WTC11 (cell line): ENCODE measurements at regions not wholly inside any gene's neighbourhood (a gene's known extent, or its start where the extent isn't known, plus 50 kb on each side); places are given as distances from the start of the nearest gene placed in this dataset.

Experiments
- ATAC-seq: fragments of 200-7000 bp; cut with Tn5 transposase; 2 replicates; pipeline ENCODE4 v1.10.0; 2021; ENCODE audit warnings: mild to moderate bottlenecking, moderate library complexity
- CTCF ChIA-PET: fragments of 300-600 bp; sonication (Branson Sonifier 250); formaldehyde crosslinking; loops from one replicate; lab custom pipeline; 2021; ENCODE audit warnings: antibody characterized with exemption; lab: Charles Lee
- POLR2A ChIA-PET: fragments of 350-600 bp; sonication (Branson Sonifier 250); formaldehyde crosslinking; loops from one replicate; lab custom pipeline; 2021; ENCODE audit warnings: antibody characterized with exemption; lab: Charles Lee
- DNase-seq: peaks from one replicate; pipeline ENCODE4 v3.0.0; 2021; ENCODE audit warnings: low spot score
- H3K27ac Mint-ChIP-seq: 2 replicates; pipeline ENCODE4 v1.8.0; 2021; ENCODE audit warnings: mixed read lengths
- H3K27me3 Mint-ChIP-seq: 2 replicates; pipeline ENCODE4 v1.8.0; 2021; ENCODE audit warnings: low read depth, mild to moderate bottlenecking, moderate library complexity, mixed read lengths
- H3K36me3 Mint-ChIP-seq: 2 replicates; pipeline ENCODE4 v1.8.0; 2021; ENCODE audit warnings: mixed read lengths
- H3K4me1 Mint-ChIP-seq: 2 replicates; pipeline ENCODE4 v1.8.0; 2022; ENCODE audit warnings: mixed read lengths
- H3K4me3 Mint-ChIP-seq: 2 replicates; pipeline ENCODE4 v1.8.0; 2021; ENCODE audit warnings: mild to moderate bottlenecking, moderate library complexity, mixed read lengths
- H3K9me3 Mint-ChIP-seq: 2 replicates; pipeline ENCODE4 v1.8.0; 2021; ENCODE audit warnings: mixed read lengths
- ARID4B ChIP-seq: sonication (generic); formaldehyde crosslinking; IDR thresholded peaks from 2 replicates; pipeline ENCODE4 v1.8.0; 2023; ENCODE audit warnings: missing genetic modification reagents, mild to moderate bottlenecking, borderline replicate concordance
- ATF1 ChIP-seq: sonication (generic); formaldehyde crosslinking; IDR thresholded peaks from 2 replicates; pipeline ENCODE4 v1.8.1; 2023; ENCODE audit warnings: mild to moderate bottlenecking, moderate library complexity, missing genetic modification reagents
- ATF6 ChIP-seq: sonication (generic); formaldehyde crosslinking; IDR thresholded peaks from 2 replicates; pipeline ENCODE4 v1.8.1; 2023; ENCODE audit warnings: mild to moderate bottlenecking, missing genetic modification reagents
- CREB1 ChIP-seq: sonication (generic); formaldehyde crosslinking; IDR thresholded peaks from 2 replicates; pipeline ENCODE4 v1.8.0; 2023; ENCODE audit warnings: mild to moderate bottlenecking, missing genetic modification reagents
- ESRRA ChIP-seq: sonication (generic); formaldehyde crosslinking; IDR thresholded peaks from 2 replicates; pipeline ENCODE4 v1.8.1; 2022; ENCODE audit warnings: mild to moderate bottlenecking, missing genetic modification reagents, borderline replicate concordance
- FOXK1 ChIP-seq: sonication (generic); formaldehyde crosslinking; IDR thresholded peaks from 2 replicates; pipeline ENCODE4 v1.8.0; 2022; ENCODE audit warnings: mild to moderate bottlenecking, moderate library complexity, missing genetic modification reagents
- IRF1 ChIP-seq: sonication (generic); formaldehyde crosslinking; IDR thresholded peaks from 2 replicates; pipeline ENCODE4 v1.8.0; 2023; ENCODE audit warnings: missing genetic modification reagents
- KAT7 ChIP-seq: sonication (generic); formaldehyde crosslinking; IDR thresholded peaks from 2 replicates; pipeline ENCODE4 v1.8.1; 2023; ENCODE audit warnings: missing genetic modification reagents, mild to moderate bottlenecking, borderline replicate concordance
- MXD4 ChIP-seq: fragments of 250-450 bp; sonication (Bioruptor Pico); IDR thresholded peaks from 2 replicates; pipeline ENCODE4 v1.8.0; 2021; ENCODE audit warnings: mild to moderate bottlenecking, moderate library complexity, borderline replicate concordance
- NR2C2 ChIP-seq: sonication (generic); formaldehyde crosslinking; IDR thresholded peaks from 2 replicates; pipeline ENCODE4 v1.8.0; 2022; ENCODE audit warnings: mild to moderate bottlenecking, missing genetic modification reagents
- PRRX2 ChIP-seq: fragments of 250-450 bp; sonication (Bioruptor Pico); IDR thresholded peaks from 2 replicates; pipeline ENCODE4 v1.8.0; 2021; ENCODE audit warnings: mild to moderate bottlenecking
- RORB ChIP-seq: fragments of 250-450 bp; sonication (Bioruptor Pico); IDR thresholded peaks from 2 replicates; pipeline ENCODE4 v1.9.0; 2021; ENCODE audit warnings: mild to moderate bottlenecking
- TEAD1 ChIP-seq: sonication (generic); formaldehyde crosslinking; IDR thresholded peaks from 2 replicates; pipeline ENCODE4 v1.8.0; 2022; ENCODE audit warnings: mild to moderate bottlenecking, missing genetic modification reagents
- TEAD4 ChIP-seq: sonication (generic); formaldehyde crosslinking; IDR thresholded peaks from 2 replicates; pipeline ENCODE4 v1.8.0; 2022; ENCODE audit warnings: mild to moderate bottlenecking, missing genetic modification reagents
- TP53 ChIP-seq: sonication (generic); formaldehyde crosslinking; IDR thresholded peaks from 2 replicates; pipeline ENCODE4 v1.8.1; 2023; ENCODE audit warnings: mild to moderate bottlenecking, missing genetic modification reagents
- ZNF138 ChIP-seq: sonication (generic); formaldehyde crosslinking; conservative IDR thresholded peaks from 2 replicates; pipeline ENCODE4 v1.8.1; 2022; ENCODE audit warnings: mild to moderate bottlenecking, moderate library complexity, missing genetic modification reagents
- ZNF263 ChIP-seq: sonication (generic); formaldehyde crosslinking; IDR thresholded peaks from 2 replicates; pipeline ENCODE4 v1.8.1; 2022; ENCODE audit warnings: low read depth, mild to moderate bottlenecking, moderate library complexity, missing genetic modification reagents
- ZNF396 ChIP-seq: fragments of 250-450 bp; sonication (Bioruptor Pico); IDR thresholded peaks from 2 replicates; pipeline ENCODE4 v1.8.0; 2021; ENCODE audit warnings: mild to moderate bottlenecking, moderate library complexity, borderline replicate concordance
- ZNF671 ChIP-seq: fragments of 250-450 bp; sonication (Bioruptor Pico); IDR thresholded peaks from 2 replicates; pipeline ENCODE4 v1.8.0; 2021; ENCODE audit warnings: mild to moderate bottlenecking
- ZSCAN18 ChIP-seq: fragments of 250-450 bp; sonication (Bioruptor Pico); IDR thresholded peaks from 2 replicates; pipeline ENCODE4 v2.1.2; 2022; ENCODE audit warnings: mild to moderate bottlenecking, moderate library complexity
- TF ChIP-seq, protein P1 (sequence below): fragments of 250-450 bp; sonication (Bioruptor Pico); IDR thresholded peaks from 2 replicates; pipeline ENCODE4 v1.9.0; 2021; ENCODE audit warnings: mild to moderate bottlenecking
- TF ChIP-seq, protein P2 (sequence below): sonication (generic); formaldehyde crosslinking; IDR thresholded peaks from 2 replicates; pipeline ENCODE4 v1.8.0; 2022; ENCODE audit warnings: missing genetic modification reagents

DNA sequence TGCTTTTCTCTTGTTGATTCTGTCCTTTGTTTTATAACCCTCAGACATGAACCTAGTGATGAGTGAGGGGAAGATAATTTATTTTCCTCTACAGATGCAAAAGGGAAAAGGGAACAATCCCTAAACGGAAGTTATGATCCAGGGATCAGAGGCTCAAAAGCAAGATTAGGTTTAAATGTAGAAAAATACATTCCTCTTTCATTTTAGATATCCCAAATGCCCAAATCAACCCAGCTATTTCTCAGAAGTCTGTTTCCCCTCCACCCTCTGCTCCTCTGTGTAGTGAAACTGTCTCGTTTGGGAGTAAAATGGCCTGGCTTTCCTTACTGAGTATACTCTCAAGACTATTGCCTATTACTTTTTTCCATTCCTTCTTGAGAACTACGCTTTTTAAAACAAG is 97.1 kb downstream of the PRL start:
- Mint-ChIP-seq H3K9me3 (peaks cover 16% of the 10 kb centered on the region; the same call in 1 of the 2 replicates), H3K4me3 (no peak overlapping the region), H3K27me3 (no peaks in the 10 kb centered on the region), H3K4me1 (peaks cover 19% of the 10 kb centered on the region), H3K36me3 (peaks cover 16% of the 10 kb centered on the region), H3K27ac (no peak overlapping the region)
- ATAC-seq (no peak), DNase-seq (no peak)
- ChIA-PET POLR2A (no interaction called here), CTCF (no interaction called here)
- TF ChIP-seq TEAD1 (CRISPR knock-in tag) (no peak), ZNF396 (no peak), ZNF671 (CRISPR knock-in tag) (no peak), IRF1 (CRISPR knock-in tag) (no peak), RORB (no peak), ZNF263 (no peak), KAT7 (CRISPR knock-in tag) (no peak), TP53 (CRISPR knock-in tag) (no peak), PRRX2 (CRISPR knock-in tag) (no peak), MXD4 (CRISPR knock-in tag) (no peak), NR2C2 (CRISPR knock-in tag) (no peak)
- TF ChIP-seq, protein P1, sequence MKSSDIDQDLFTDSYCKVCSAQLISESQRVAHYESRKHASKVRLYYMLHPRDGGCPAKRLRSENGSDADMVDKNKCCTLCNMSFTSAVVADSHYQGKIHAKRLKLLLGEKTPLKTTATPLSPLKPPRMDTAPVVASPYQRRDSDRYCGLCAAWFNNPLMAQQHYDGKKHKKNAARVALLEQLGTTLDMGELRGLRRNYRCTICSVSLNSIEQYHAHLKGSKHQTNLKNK (CRISPR knock-in tag) = no peak

DNA sequence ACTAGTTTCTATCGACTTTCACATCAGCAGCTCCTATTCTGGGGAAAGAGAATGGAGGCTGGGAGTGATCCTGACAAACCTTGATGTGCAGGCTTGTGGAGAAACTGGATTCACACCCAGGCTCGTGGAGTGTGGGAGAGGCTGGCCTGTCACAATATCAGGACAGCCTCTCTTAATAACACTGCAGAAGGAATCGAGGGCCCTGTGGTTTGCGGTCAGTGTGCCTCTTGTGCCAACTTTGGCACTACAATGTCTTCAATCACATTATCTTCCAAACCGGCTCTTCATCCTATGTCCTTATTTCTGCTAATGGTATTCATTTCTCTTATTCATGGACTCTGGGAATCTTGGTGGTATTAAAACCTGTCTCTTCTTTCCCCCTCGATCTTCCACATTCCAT is 92.7 kb downstream of the PRL start:
- peaks cover 12% of the 10 kb centered on the region for H3K36me3 Mint-ChIP-seq
- ATAC-seq = no peak
- H3K4me1 Mint-ChIP-seq = peaks cover 14% of the 10 kb centered on the region
- TF ChIP-seq ARID4B (CRISPR knock-in tag) = no peak
- no peak for TF ChIP-seq ATF6 (CRISPR knock-in tag)
- no peak for TF ChIP-seq PRRX2 (CRISPR knock-in tag)
- no peak for TF ChIP-seq TEAD4
- TF ChIP-seq ZNF138 (CRISPR knock-in tag) = no peak
- TF ChIP-seq TP53 (CRISPR knock-in tag) = no peak
- no peak for TF ChIP-seq ZSCAN18 (CRISPR knock-in tag)
- TF ChIP-seq, protein P2, sequence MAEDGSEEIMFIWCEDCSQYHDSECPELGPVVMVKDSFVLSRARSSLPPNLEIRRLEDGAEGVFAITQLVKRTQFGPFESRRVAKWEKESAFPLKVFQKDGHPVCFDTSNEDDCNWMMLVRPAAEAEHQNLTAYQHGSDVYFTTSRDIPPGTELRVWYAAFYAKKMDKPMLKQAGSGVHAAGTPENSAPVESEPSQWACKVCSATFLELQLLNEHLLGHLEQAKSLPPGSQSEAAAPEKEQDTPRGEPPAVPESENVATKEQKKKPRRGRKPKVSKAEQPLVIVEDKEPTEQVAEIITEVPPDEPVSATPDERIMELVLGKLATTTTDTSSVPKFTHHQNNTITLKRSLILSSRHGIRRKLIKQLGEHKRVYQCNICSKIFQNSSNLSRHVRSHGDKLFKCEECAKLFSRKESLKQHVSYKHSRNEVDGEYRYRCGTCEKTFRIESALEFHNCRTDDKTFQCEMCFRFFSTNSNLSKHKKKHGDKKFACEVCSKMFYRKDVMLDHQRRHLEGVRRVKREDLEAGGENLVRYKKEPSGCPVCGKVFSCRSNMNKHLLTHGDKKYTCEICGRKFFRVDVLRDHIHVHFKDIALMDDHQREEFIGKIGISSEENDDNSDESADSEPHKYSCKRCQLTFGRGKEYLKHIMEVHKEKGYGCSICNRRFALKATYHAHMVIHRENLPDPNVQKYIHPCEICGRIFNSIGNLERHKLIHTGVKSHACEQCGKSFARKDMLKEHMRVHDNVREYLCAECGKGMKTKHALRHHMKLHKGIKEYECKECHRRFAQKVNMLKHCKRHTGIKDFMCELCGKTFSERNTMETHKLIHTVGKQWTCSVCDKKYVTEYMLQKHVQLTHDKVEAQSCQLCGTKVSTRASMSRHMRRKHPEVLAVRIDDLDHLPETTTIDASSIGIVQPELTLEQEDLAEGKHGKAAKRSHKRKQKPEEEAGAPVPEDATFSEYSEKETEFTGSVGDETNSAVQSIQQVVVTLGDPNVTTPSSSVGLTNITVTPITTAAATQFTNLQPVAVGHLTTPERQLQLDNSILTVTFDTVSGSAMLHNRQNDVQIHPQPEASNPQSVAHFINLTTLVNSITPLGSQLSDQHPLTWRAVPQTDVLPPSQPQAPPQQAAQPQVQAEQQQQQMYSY (CRISPR knock-in tag) = no peak
- no peak for TF ChIP-seq ATF1
- TF ChIP-seq ZNF671 (CRISPR knock-in tag) = no peak
- no peak for TF ChIP-seq FOXK1 (CRISPR knock-in tag)
- no peak for TF ChIP-seq CREB1 (CRISPR knock-in tag)
- TF ChIP-seq ESRRA = no peak

More for the DNA sequence above, 92.7 kb downstream of the PRL start:
- CTCF ChIA-PET = no interaction called here
- no peaks in the 10 kb centered on the region for H3K27me3 Mint-ChIP-seq
- 0 out of 2 replicates have a peak, but pooled peaks cover 5% of the 10 kb centered on the region for H3K9me3 Mint-ChIP-seq
- POLR2A ChIA-PET = no interaction called here
- DNase-seq = no peak
- H3K4me3 Mint-ChIP-seq = no peak overlapping the region
- H3K27ac Mint-ChIP-seq = no peak overlapping the region
